ENCODE measurements at regions not wholly inside any gene's neighbourhood (a gene's known extent, or its start where the extent isn't known, plus 50 kb on each side); places are given as distances from the start of the nearest gene placed in this dataset.

GRCh38 chr16:8243981-8244380, 346.3 kb downstream of the TMEM114 start:
- TF ChIP-seq, protein P1, sequence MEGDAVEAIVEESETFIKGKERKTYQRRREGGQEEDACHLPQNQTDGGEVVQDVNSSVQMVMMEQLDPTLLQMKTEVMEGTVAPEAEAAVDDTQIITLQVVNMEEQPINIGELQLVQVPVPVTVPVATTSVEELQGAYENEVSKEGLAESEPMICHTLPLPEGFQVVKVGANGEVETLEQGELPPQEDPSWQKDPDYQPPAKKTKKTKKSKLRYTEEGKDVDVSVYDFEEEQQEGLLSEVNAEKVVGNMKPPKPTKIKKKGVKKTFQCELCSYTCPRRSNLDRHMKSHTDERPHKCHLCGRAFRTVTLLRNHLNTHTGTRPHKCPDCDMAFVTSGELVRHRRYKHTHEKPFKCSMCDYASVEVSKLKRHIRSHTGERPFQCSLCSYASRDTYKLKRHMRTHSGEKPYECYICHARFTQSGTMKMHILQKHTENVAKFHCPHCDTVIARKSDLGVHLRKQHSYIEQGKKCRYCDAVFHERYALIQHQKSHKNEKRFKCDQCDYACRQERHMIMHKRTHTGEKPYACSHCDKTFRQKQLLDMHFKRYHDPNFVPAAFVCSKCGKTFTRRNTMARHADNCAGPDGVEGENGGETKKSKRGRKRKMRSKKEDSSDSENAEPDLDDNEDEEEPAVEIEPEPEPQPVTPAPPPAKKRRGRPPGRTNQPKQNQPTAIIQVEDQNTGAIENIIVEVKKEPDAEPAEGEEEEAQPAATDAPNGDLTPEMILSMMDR (IDR thresholded peaks at IDR 0.05 in 2 of 3, conservative IDR thresholded peaks at IDR 0.05 in 1 of 3; ENCODE audit: borderline replicate concordance in 1 of 3, insufficient read depth in 1 of 3, low read depth in 2 of 3, low read length in 2 of 3): no peak
- TF ChIP-seq ATF3 (IDR thresholded peaks at IDR 0.05): no peak

All from HCT116 (cell line).